Adipocyte (in vitro differentiated cells): ENCODE measurements at regions not wholly inside any gene's neighbourhood (a gene's known extent, or its start where the extent isn't known, plus 50 kb on each side); places are given as distances from the start of the nearest gene placed in this dataset.

Experiments used
- DNase-seq: peaks from one replicate; pipeline ENCODE4 v3.0.0-alpha.2; 2015; ENCODE audit warnings: low read depth
- H3K27me3 ChIP-seq: replicated peaks from 2 replicates; pipeline ENCODE4 v1.7.0; 2013; ENCODE audit warnings: mild to moderate bottlenecking, low read length, moderate library complexity; ENCODE audit not compliant: control insufficient read depth, insufficient read depth
- H3K36me3 ChIP-seq: 2 replicates; pipeline ENCODE4 v1.7.0; 2013; ENCODE audit warnings: low read length, mild to moderate bottlenecking, moderate library complexity; ENCODE audit not compliant: control insufficient read depth, insufficient read depth, severe bottlenecking
- H3K4me1 ChIP-seq: 2 replicates; pipeline ENCODE4 v1.7.0; 2013; ENCODE audit warnings: mild to moderate bottlenecking, low read length, moderate library complexity; ENCODE audit not compliant: control insufficient read depth, insufficient read depth
- H3K4me3 ChIP-seq: 2 replicates; pipeline ENCODE4 v1.7.0; 2013; ENCODE audit warnings: mild to moderate bottlenecking, low read length, moderate library complexity
- H3K9ac ChIP-seq: 2 replicates; pipeline ENCODE4 v1.7.0; 2013; ENCODE audit warnings: mild to moderate bottlenecking, low read length, moderate library complexity
- H3K9me3 ChIP-seq: 2 replicates; pipeline ENCODE4 v1.7.0; 2013; ENCODE audit warnings: mild to moderate bottlenecking, low read length, moderate library complexity; ENCODE audit not compliant: control insufficient read depth

- peaks cover 29% of the 10 kb centered on the region for H3K27me3 ChIP-seq
- no peak for DNase-seq
- no peaks in the 10 kb centered on the region for H3K9me3 ChIP-seq
These were observed 55.5 kb downstream of the DRD1 start for GRCh38 chr5:175388531-175388930.

GRCh38 chr5:175387144-175387543 lies 56.8 kb downstream of the DRD1 start:
- Histone ChIP-seq H3K36me3 (no peaks in the 10 kb centered on the region), H3K9ac (no peak overlapping the region), H3K4me3 (no peak overlapping the region), H3K4me1 (peaks cover 3% of the 10 kb centered on the region), H3K9me3 (no peaks in the 10 kb centered on the region), H3K27me3 (peaks cover 37% of the 10 kb centered on the region)
- no peak for DNase-seq

More at GRCh38 chr5:175388531-175388930, 55.5 kb downstream of the DRD1 start:
- Histone ChIP-seq H3K9ac (no peak overlapping the region), H3K4me1 (peaks cover 3% of the 10 kb centered on the region), H3K36me3 (no peaks in the 10 kb centered on the region), H3K4me3 (no peak overlapping the region)

GRCh38 chr5:175386526-175386925 lies 57.5 kb downstream of the DRD1 start:
- no peak for DNase-seq
- H3K36me3 ChIP-seq, result no peaks in the 10 kb centered on the region
- peaks cover 38% of the 10 kb centered on the region for H3K27me3 ChIP-seq
- H3K9me3 ChIP-seq, result no peaks in the 10 kb centered on the region
- H3K4me1 ChIP-seq, result peaks cover 3% of the 10 kb centered on the region
- H3K4me3 ChIP-seq, result no peak overlapping the region
- no peak overlapping the region for H3K9ac ChIP-seq

- Histone ChIP-seq H3K9ac (no peak overlapping the region), H3K4me3 (no peak overlapping the region), H3K36me3 (no peaks in the 10 kb centered on the region), H3K27me3 (peaks cover 43% of the 10 kb centered on the region), H3K4me1 (peaks cover 3% of the 10 kb centered on the region), H3K9me3 (no peaks in the 10 kb centered on the region)
- DNase-seq, result no peak
These were observed 58.2 kb downstream of the DRD1 start for GRCh38 chr5:175385691-175386362.

GRCh38 chr5:175384724-175385552 lies 59.0 kb downstream of the DRD1 start:
- H3K4me3 ChIP-seq, result no peak overlapping the region
- H3K9me3 ChIP-seq, result peaks cover 3% of the 10 kb centered on the region
- H3K9ac ChIP-seq, result no peak overlapping the region
- no peak for DNase-seq
- peaks cover 3% of the 10 kb centered on the region for H3K4me1 ChIP-seq
- peaks cover 46% of the 10 kb centered on the region for H3K27me3 ChIP-seq
- no peaks in the 10 kb centered on the region for H3K36me3 ChIP-seq

- H3K9me3 ChIP-seq, result peaks cover 9% of the 10 kb centered on the region
- H3K4me1 ChIP-seq, result peaks cover 7% of the 10 kb centered on the region
- H3K27me3 ChIP-seq, result peaks cover 38% of the 10 kb centered on the region
- no peak for DNase-seq
- H3K4me3 ChIP-seq, result no peak overlapping the region
- no peaks in the 10 kb centered on the region for H3K36me3 ChIP-seq
- H3K9ac ChIP-seq, result no peak overlapping the region
These were observed 60.6 kb downstream of the DRD1 start for GRCh38 chr5:175383350-175383749.

- no peak overlapping the region for H3K9ac ChIP-seq
- H3K4me1 ChIP-seq, result peaks cover 12% of the 10 kb centered on the region
- no peak for DNase-seq
- H3K27me3 ChIP-seq, result peaks cover 33% of the 10 kb centered on the region
- no peak overlapping the region for H3K4me3 ChIP-seq
- H3K9me3 ChIP-seq, result peaks cover 9% of the 10 kb centered on the region
- no peaks in the 10 kb centered on the region for H3K36me3 ChIP-seq
These were observed 61.8 kb downstream of the DRD1 start for GRCh38 chr5:175382171-175382570.

- Histone ChIP-seq H3K36me3 (no peaks in the 10 kb centered on the region), H3K9ac (no peak overlapping the region), H3K4me3 (no peak overlapping the region), H3K4me1 (peaks cover 12% of the 10 kb centered on the region), H3K27me3 (peaks cover 30% of the 10 kb centered on the region), H3K9me3 (peaks cover 9% of the 10 kb centered on the region)
- DNase-seq, result no peak
These were observed 62.9 kb downstream of the DRD1 start for GRCh38 chr5:175381130-175381529.

- no peak overlapping the region for H3K4me3 ChIP-seq
- H3K27me3 ChIP-seq, result peaks cover 31% of the 10 kb centered on the region
- no peaks in the 10 kb centered on the region for H3K36me3 ChIP-seq
- DNase-seq, result no peak
- peaks cover 12% of the 10 kb centered on the region for H3K4me1 ChIP-seq
- H3K9ac ChIP-seq, result no peak overlapping the region
- peaks cover 9% of the 10 kb centered on the region for H3K9me3 ChIP-seq
These were observed 63.3 kb downstream of the DRD1 start for GRCh38 chr5:175380701-175381100.

- Histone ChIP-seq H3K4me1 (peaks cover 9% of the 10 kb centered on the region), H3K36me3 (no peaks in the 10 kb centered on the region), H3K4me3 (no peak overlapping the region), H3K27me3 (peaks cover 37% of the 10 kb centered on the region), H3K9me3 (peaks cover 9% of the 10 kb centered on the region), H3K9ac (no peak overlapping the region)
- DNase-seq, result no peak
These were observed 64.1 kb downstream of the DRD1 start for GRCh38 chr5:175379867-175380266.

GRCh38 chr5:175378444-175379028 lies 65.4 kb downstream of the DRD1 start:
- DNase-seq, result no peak
- Histone ChIP-seq H3K4me1 (peaks cover 9% of the 10 kb centered on the region), H3K4me3 (no peak overlapping the region), H3K9me3 (peaks cover 9% of the 10 kb centered on the region), H3K36me3 (no peaks in the 10 kb centered on the region), H3K9ac (no peak overlapping the region), H3K27me3 (peaks cover 42% of the 10 kb centered on the region)
